GM13976 (cell line): ENCODE measurements at regions not wholly inside any gene's neighbourhood (a gene's known extent, or its start where the extent isn't known, plus 50 kb on each side); places are given as distances from the start of the nearest gene placed in this dataset.

Experiments used
- DNase-seq: peaks from one replicate; pipeline ENCODE4 v3.0.0; 2012; ENCODE audit warnings: low spot score
- in situ Hi-C: fragments of 300-500 bp; cut with MboI; formaldehyde crosslinking; loops from one replicate; pipeline ENCODE4 v1.12.0; 2022; ENCODE audit warnings: low sequenced_read_pairs, mixed read lengths, inconsistent platforms; ENCODE audit not compliant: unreplicated experiment
- TF ChIP-seq, protein P1 (sequence below): IDR thresholded peaks from 2 replicates; pipeline ENCODE4 v1.5.1; 2012; ENCODE audit warnings: borderline replicate concordance, mild to moderate bottlenecking; ENCODE audit not compliant: insufficient read depth; ENCODE audit errors: extremely low read depth, missing control alignments, control extremely low read depth

DNA sequence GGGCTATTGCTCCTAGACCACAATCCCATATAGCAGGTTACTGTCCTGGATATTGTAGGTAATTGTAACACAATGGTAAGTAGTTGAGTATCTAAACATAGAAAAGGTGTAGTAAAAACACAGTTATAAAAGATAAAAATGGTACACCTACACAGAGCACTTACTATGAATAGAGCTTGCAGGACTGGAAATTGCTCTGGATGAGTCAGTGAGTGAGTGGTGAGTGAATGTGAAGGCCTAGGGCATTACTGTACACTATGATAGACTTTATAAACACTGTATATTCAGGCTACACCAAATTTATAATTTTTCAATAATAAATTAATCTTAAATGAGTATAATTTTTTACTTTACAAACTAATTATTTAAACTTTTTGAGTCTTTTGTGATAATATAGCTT is 425.7 kb downstream of the PABPC4L start:
- TF ChIP-seq, protein P1, sequence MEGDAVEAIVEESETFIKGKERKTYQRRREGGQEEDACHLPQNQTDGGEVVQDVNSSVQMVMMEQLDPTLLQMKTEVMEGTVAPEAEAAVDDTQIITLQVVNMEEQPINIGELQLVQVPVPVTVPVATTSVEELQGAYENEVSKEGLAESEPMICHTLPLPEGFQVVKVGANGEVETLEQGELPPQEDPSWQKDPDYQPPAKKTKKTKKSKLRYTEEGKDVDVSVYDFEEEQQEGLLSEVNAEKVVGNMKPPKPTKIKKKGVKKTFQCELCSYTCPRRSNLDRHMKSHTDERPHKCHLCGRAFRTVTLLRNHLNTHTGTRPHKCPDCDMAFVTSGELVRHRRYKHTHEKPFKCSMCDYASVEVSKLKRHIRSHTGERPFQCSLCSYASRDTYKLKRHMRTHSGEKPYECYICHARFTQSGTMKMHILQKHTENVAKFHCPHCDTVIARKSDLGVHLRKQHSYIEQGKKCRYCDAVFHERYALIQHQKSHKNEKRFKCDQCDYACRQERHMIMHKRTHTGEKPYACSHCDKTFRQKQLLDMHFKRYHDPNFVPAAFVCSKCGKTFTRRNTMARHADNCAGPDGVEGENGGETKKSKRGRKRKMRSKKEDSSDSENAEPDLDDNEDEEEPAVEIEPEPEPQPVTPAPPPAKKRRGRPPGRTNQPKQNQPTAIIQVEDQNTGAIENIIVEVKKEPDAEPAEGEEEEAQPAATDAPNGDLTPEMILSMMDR, result no peak
- DNase-seq, result no peak
- in situ Hi-C loops, result no loop called here

DNA sequence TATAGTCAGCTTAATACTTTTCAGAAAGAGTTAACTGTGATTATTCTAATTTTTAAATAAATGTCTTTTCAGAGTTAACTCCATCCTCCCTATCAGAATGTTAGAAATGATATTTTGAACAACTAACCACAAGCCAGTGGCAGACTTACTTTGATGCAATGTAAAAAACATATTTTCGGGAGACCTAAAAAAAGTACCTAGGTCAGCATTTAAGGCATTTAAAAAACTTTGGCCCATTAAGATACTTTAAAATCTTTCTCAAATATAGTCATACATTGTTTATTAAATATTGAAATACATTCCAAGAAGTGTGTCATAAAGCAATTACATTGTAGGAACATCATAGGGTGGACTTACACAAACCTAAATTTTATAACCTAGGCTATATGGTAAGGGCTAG is 426.1 kb downstream of the PABPC4L start:
- no peak for DNase-seq
- in situ Hi-C loops, result no loop called here
- TF ChIP-seq, protein P1, result no peak

DNA sequence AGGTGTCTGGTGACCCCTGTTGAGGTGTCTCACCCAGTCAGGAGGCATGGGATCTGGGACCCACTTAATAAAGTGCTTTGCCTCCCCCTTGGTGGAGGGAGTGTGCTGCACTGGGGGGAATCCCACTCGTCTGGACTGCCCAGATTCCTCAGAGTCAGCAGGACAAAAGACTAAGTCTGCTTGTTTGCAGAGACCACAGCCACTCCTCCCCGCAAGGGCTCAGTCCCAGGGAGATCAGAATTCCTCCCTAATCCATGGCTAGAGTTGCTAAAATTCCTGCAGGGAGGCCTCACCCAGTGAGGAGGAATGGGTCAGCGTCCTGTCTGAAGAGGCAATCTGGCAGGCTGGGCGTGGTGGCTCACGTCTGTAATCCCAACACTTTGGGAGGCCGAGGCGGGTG is 442.2 kb downstream of the PABPC4L start:
- in situ Hi-C loops, result no loop called here
- TF ChIP-seq, protein P1, result no peak
- no peak for DNase-seq

DNA sequence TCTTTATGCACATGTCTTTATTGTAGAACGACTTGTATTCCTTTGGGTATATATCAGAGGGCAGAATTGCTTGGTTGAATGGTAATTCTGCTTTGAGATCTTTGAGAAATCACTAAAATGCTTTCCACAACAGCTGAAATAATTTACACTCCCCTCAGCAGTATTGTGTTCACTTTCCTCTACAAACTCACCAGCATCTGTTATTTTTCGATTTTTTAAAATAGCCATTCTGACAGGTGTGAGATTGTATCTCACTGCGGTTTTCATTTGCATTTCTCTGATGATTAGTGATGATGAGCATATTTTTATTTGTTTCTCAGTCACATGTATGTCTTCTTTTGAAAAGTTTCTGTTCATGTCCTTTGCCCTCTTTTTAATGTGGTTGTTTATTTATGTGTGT is 459.8 kb downstream of the PABPC4L start:
- in situ Hi-C loops, result no loop called here
- DNase-seq, result no peak
- TF ChIP-seq, protein P1, result no peak

DNA sequence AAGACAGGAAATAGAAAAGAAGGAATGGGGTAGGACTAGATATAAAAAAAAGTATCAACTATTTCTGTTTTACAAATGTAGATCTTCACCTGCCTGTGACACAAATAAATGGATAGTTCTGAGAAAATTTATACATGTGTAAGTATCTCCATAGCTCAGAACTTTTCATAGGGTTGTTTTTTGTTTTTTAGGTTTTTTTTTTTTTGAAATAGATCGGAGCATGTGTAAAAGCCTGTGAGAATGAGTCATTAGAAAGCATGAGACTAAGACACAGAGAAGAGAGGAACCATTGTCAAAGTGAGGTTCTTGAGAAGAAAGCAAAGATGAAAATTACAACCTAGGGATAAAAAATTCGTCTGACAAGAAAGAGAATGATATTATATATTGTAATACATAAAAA is 481.6 kb downstream of the PABPC4L start:
- DNase-seq, result no peak
- in situ Hi-C loops, result no loop called here

DNA sequence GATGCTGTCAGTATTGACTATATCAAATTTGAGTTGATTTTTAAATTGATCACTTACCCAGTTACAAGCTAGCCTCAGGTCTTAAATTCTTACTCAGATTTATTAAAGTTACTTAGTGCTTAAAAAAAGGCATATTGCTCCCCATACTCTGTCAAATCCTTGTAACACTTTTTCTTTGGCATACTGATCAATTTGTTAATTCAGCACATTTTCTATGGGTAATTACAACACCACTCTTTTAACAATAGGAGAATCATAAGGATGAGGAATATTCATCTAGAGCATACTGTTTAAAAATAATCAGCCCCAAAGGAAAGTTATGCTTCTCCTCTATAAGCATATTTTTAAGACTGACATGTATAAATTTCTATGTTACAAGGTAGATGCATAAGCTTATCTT is 482.5 kb downstream of the PABPC4L start:
- in situ Hi-C loops, result no loop called here
- TF ChIP-seq, protein P1, result no peak
- no peak for DNase-seq

More for the DNA sequence above, 481.6 kb downstream of the PABPC4L start:
- TF ChIP-seq, protein P1, result no peak

DNA sequence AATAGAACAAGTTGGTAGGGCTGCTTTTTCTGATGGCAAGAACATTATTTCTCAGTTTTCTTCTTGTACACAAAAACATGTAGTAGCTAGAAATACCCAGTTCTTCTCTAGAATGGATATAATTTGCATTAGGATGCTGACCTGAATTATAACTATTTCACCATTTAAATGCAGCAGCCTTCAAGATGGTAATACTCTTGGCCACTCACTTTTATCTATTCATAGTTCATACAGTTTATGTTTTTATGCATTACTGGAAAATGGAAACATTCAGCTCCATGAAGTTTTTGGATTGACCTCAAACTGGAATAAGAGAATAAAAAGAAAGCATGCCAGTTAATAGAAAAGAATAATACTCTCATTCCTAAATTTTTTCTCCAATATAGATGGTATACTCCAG is 487.4 kb downstream of the PABPC4L start:
- no peak for DNase-seq
- in situ Hi-C loops, result no loop called here
- TF ChIP-seq, protein P1, result no peak
